ENCODE measurements at regions not wholly inside any gene's neighbourhood (a gene's known extent, or its start where the extent isn't known, plus 50 kb on each side); places are given as distances from the start of the nearest gene placed in this dataset.

DNA sequence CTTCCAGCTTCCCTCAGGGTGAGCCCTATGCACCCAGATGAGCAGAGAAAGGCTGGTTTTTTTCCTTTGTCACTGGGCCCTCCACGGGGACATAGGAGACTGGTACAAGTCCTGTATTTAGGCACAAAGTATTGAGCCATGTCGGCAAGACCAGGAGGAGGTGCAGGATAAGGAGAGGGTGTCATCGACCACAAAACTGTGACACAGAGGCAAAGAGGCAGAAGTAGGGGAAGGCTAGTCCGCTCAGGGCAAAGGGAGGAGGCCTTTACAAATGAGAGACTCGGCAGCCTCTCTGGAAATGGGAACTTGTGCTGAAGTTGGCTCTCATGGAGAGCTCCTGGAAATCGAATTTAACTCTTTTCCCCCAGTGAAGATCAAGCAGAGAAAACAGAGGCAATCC is 70.7 kb upstream of the CAMK1G start:
- TF ChIP-seq POLR2AphosphoS5 (IDR thresholded peaks at IDR 0.05; ENCODE audit: low read depth, low read length) (no peak), POLR2A (IDR thresholded peaks at IDR 0.05; ENCODE audit: low read depth, low read length) (no peak), PAX5 (IDR thresholded peaks at IDR 0.05; ENCODE audit: insufficient read depth, low read length, severe bottlenecking) (no peak), TAF1 (IDR thresholded peaks at IDR 0.05; ENCODE audit: low read depth, low read length) (no peak), POU2F2 (IDR thresholded peaks at IDR 0.05; ENCODE audit: low read depth, low read length) (no peak)

All from GM12891 (cell line).